DMS114 treated with DMSO at 0.1 percent for 48 hours (cell line): ENCODE measurements at regions not wholly inside any gene's neighbourhood (a gene's known extent, or its start where the extent isn't known, plus 50 kb on each side); places are given as distances from the start of the nearest gene placed in this dataset.

ENCODE experiments used
- DNase-seq: peaks from one replicate; lab custom pipeline; 2025; ENCODE audit not compliant: unreplicated experiment; lab: John Stamatoyannopoulos, UW

DNA sequence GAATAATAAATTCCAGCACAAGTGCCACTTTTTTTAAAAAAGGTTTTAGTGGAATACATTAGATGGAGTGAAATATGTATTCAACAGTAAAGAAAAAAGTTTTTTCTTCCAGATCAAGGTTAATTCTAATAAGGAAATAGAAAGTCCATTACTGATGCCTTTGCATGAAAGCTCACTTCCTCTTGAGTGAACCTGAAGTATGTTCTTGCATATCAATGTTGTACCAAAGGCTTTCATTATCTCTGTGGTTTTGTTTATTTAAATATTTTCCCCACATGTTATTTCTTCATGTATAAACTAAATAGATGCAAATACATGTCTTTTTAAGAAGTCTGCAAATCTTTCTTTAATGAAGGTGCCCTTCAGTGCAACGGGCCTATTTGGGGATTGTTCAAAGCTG lies 307.9 kb downstream of the C4orf33 start:
- no peak for DNase-seq

DNA sequence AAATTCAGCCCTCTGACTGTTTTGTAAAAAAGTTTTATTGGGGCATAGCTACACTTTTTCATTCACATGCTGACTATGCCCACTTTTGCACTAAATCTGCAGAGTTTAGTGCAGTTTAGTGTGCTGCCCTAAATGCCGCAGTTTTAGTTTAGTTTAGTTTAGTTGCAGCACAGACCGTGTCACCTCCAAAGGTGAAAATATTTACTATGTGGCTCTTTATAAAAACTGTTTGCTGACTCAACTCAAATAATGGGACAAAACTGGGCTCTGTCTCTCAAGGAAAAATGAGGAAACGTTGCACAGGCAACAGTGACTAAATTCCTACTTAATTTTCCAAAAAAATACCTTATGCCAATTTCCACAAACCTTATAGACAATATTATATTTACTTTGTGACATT lies 314.2 kb downstream of the C4orf33 start:
- no peak for DNase-seq

- no peak for DNase-seq
Observed at GRCh38 chr4:129415004-129415403, 319.1 kb downstream of the C4orf33 start.

GRCh38 chr4:129420637-129421036 lies 324.7 kb downstream of the C4orf33 start:
- DNase-seq: no peak

DNA sequence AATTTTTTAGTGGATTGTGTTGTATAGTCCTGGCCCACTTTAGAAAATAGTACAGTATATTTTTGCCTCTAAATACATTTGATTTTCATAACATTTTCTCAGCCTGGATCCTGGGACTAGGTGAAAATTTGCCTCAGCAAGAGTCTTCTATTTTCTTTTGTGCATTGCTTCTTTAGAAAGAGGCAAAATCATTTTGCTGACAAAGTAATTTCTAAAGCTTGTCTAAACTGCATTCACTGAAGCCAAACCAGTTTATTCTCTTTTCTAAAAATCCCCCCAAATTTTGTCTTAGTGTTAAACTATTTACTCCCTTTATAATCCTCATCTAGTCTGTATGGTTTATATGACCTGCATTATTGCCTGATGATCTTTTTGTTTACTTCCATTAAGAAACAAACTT lies 326.3 kb downstream of the C4orf33 start:
- DNase-seq: no peak

DNA sequence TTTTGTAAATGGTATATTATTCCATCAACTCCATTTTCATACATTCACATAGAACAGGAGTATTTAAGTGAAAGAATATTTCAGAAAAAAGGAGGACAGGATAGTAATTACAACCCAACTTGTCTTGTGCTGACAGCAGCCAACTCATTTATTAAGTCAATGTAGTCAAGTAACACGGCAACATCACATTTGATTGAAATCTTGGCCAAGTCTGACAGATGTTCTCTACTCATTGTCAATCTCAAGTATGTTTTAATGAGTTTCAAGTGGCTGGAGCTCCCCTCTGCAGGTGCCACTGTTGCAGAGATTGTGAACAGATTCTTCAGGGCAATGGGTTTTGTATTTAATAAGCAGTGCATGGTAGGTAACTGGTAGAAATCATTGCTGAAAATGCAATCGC lies 332.5 kb downstream of the C4orf33 start:
- no peak for DNase-seq

DNA sequence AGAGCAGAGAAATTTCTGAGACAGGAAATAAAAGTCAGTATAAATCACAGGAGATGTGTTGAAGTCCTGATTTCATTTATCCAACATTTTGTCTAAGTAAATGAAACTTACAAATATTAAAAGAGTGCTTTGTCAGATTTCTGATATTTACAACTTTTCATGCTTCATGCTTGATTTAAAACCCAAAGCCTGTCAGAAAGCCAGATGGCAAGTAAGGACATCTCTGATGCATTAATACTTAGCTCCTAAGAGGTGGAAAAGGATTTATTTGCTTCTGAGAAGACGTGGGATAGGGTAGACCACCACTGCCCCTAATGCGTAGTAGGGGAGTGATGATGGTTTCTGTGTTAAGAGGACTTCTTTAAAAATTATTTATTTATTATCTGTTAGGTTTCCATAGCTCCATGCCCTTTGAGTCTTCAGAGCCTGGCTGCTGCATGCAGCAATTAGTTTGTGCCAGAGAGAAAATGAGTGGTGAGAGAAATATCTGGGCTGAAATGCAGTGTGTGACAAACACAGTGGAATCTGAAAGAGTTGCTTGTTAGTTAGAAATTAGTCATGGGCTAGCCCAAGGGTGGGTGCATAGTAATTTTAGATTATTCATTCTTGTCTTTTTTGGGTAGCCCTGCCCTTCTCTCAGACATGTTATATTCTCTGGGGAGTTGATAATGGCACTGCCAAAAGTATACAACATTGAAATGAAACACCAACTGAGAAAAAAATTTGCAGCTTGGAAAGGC lies 333.8 kb downstream of the C4orf33 start:
- no peak for DNase-seq

GRCh38 chr4:129437347-129437746 lies 341.4 kb downstream of the C4orf33 start:
- DNase-seq: no peak

DNA sequence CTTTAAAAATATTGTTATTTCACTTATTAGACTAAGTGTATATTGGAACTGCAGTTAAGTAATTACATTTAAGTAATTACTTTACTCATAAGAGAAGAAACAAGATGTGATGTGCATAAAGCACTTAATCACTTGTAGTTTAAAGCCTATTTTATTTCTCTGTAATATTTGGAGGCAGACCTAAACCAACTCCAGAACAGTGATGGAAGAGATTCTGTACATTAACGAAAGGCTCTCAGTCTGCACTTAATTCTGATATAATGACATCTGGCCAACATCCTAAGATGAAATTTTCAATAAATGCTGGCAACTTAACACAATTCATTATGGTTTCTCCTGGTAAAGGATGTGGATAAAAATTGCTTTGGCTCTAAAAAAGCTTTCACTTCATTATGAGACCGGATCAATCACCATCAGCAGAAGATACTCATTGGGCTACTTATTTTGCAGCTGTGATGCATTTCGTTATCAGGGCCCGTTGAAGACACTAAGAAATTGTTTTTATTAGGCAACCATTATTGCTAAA lies 342.6 kb downstream of the C4orf33 start:
- DNase-seq: no peak

- DNase-seq: no peak
Observed at GRCh38 chr4:129446074-129446473, 350.1 kb downstream of the C4orf33 start.

GRCh38 chr4:129453524-129454200 lies 357.7 kb downstream of the C4orf33 start:
- DNase-seq: no peak

DNA sequence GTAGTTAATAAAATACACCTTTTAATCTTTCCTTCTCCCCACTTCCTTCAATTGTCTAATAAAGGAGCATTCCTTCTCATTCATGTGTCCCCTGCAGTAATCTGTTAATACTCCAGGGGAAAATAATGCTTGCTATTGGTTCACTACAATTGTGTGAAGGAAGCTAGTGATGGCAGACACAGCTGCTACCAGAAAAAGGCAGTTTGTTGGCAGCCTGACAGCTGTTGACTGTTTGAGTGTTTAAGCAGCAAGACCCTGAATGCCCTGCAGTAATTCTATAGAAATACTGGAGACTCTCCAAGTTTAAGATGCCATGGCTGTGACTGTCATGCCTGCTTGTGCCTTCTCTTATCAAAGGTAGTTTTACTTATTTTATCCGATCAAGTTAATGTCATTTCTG lies 359.5 kb downstream of the C4orf33 start:
- DNase-seq: no peak

GRCh38 chr4:129468624-129469023 lies 372.7 kb downstream of the C4orf33 start:
- no peak for DNase-seq

- no peak for DNase-seq
Observed at GRCh38 chr4:129474698-129475097, 378.7 kb downstream of the C4orf33 start.

GRCh38 chr4:129481107-129481506 lies 385.2 kb downstream of the C4orf33 start:
- no peak for DNase-seq

- DNase-seq: no peak
Observed at GRCh38 chr4:129488427-129488826, 392.5 kb downstream of the C4orf33 start.

- DNase-seq: no peak
Observed at GRCh38 chr4:129490516-129490915, 394.6 kb downstream of the C4orf33 start.

DNA sequence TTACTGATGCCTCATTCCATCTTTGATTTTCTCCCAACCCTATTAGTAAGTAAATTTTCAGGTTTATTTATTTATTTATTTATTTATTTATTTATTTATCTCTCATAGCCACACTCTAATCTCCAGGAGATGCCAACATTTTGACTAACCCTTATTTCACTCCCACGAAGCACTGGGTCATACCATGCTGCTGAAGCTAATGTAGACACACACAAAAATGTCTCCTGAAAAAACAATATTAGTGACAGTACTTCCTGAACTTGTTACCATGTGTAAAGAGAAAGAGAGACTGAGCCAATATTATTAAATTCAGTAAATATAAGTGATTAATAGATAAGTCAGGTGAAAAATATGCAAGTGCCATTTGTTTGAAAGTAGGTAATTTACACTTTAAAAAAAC lies 402.7 kb downstream of the C4orf33 start:
- DNase-seq: no peak

GRCh38 chr4:129514852-129515251 lies 418.9 kb downstream of the C4orf33 start:
- DNase-seq: no peak

DNA sequence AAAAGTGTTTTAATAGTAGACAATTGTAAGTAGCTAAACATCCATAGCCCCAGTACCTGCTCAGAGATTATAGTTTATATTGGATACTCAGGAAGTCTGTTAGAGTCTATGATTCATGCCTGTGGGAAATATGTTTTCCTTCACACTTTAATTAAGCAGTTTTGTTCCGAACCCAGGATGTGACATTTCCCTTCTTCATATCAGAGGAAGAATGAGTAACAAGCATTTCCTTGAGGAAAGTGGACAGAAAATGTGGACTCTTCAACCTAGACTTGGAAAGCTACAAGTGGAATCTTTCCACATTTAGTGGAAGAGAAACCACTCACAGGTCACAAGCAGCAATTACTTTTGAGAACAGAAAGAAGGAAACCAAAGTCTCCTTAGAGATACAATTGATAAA lies 419.4 kb downstream of the C4orf33 start:
- no peak for DNase-seq

DNA sequence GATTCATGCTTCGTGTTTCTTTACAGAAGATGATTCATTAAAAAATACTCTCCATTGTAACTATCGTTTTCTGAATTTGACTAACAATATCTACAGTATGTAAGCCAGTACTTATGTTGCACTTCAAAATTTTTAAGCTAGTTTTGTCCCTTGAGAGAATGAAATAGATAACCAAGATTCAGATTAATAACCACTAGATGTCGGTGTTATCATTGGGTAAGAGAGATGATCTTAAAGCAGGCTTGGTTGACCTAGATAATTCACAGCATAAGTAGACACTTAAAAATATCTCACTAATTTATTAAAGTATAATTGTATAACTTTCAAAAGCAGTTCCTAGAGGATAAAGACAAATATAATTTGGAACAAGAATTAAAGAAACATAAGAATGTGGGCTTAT lies 430.9 kb downstream of the C4orf33 start:
- DNase-seq: peak; percentile 2

GRCh38 chr4:129531253-129531652 lies 435.3 kb downstream of the C4orf33 start:
- no peak for DNase-seq

GRCh38 chr4:129532573-129532972 lies 436.6 kb downstream of the C4orf33 start:
- no peak for DNase-seq
